Medulla oblongata (tissue), 1 donor: ENCODE measurements at regions not wholly inside any gene's neighbourhood (a gene's known extent, or its start where the extent isn't known, plus 50 kb on each side); places are given as distances from the start of the nearest gene placed in this dataset.

ENCODE experiments used
- DNase-seq: peaks from one replicate; pipeline ENCODE4 v3.0.0-alpha.2; 2015; ENCODE audit errors: extremely low spot score

DNA sequence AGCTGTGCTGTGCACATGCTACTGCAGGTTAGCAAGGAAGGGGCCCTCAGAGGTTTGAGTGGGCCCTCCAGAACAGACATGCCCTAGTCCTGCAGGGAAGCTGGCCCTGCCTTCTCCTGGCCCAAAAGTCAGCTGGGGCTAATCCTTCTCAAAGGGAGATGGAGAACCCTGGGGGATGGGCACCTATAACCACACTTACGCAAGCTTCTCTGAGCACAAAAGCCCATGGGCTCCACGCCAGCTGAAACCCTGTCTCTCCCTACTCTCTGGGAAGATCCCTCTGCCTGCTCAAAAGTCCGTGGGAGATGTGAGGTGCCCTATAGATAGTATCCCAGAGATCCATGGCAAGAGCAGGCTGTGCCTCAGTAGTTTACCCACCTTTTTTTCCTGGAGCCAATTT lies 58.9 kb upstream of the DKK2 start:
- no peak for DNase-seq

DNA sequence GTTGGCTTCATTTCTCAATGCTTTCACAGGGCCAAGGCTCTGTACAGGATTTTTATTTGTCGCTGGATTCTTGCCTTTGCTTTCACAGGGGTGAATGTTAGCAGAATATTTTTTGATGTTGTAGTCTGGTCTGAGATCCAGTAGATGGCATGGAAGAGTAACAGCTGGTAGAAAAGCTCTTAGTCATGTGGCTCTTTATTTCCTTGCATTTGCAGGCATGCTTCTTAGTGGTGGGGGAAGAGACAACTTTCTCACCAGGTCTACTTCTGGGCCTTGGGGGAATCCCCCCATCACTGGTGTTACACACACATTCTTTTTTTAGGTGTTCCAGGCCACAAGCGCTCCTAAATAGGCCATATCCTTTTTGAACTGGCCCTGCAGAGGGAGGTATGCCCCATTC lies 58.2 kb upstream of the DKK2 start:
- no peak for DNase-seq
